ENCODE measurements at regions not wholly inside any gene's neighbourhood (a gene's known extent, or its start where the extent isn't known, plus 50 kb on each side); places are given as distances from the start of the nearest gene placed in this dataset.

DNA sequence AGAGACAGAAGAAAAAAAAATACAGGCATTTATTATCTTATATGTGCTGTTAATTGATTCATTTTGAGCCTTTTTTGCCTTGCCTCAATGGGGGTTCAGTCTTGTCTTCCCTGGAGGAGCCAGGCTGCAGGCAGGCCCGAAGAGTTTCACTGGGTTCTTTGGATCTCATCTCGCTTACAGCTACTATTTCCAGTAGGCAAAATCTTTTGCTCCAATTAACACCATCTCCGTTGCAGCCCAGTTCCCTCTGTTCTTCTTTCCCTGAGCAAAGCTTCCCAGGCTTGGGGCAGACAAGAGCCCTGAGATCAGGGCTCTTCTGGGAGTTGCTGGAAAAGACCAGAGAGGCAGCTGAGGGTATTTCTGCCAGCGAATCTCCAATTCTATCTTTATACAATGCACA lies 168.8 kb upstream of the CELF4 start:
- TF ChIP-seq YY1 (IDR thresholded peaks at IDR 0.05; ENCODE audit: insufficient read depth, insufficient read length) (no peak), SUZ12 (IDR thresholded peaks at IDR 0.05; ENCODE audit: extremely low read depth, insufficient read depth, insufficient read length) (no peak), ZNF274 (IDR thresholded peaks at IDR 0.05; ENCODE audit: low read depth, low read length) (no peak)

Measured in NT2/D1 (cell line).